ENCODE measurements at regions not wholly inside any gene's neighbourhood (a gene's known extent, or its start where the extent isn't known, plus 50 kb on each side); places are given as distances from the start of the nearest gene placed in this dataset.

DNA sequence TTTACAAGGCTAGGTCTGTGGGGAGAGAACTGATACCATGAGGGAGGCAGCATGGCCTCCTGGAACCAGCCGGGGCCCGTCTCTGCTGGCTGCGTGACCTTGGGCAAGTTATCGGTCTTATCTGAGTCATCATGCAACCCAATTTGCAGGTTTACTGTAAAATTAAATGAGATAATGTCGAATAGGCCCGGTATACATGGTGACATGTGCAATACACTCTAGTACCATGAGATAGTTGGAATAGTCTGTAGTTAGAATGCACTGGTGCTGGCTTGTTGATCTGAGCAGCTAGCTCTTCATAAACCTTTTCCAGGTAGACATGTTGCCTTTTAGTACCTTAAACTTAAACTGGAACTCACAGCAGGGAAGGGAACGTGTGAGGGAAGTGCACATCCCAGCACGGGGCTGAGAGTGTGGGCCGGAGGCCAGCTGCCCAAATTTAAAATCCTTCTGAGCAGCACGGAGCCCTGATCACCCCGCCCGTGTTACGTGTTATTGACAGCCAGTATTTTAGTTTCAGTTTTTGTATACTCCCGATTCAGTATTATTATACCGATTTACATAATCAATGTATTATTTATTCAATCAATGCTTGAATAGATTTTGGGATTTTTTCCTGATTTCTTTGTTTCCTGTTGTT is 72.4 kb upstream of the HS6ST1 start:
- WGBS, 2 donors: 42 to 55% methylated on average over 14 to 15 of the region's 15 CpGs
- DNase-seq (ENCODE audit: low spot score in 2 of 2): peak in 1 of 2 donors; percentile 82
- intact Hi-C loops (cut with DNase I; ENCODE audit: low total_unique reads): no loop called here
- no peak for TF ChIP-seq POLR2A (IDR thresholded peaks at IDR 0.05)
- TF ChIP-seq, protein P1, sequence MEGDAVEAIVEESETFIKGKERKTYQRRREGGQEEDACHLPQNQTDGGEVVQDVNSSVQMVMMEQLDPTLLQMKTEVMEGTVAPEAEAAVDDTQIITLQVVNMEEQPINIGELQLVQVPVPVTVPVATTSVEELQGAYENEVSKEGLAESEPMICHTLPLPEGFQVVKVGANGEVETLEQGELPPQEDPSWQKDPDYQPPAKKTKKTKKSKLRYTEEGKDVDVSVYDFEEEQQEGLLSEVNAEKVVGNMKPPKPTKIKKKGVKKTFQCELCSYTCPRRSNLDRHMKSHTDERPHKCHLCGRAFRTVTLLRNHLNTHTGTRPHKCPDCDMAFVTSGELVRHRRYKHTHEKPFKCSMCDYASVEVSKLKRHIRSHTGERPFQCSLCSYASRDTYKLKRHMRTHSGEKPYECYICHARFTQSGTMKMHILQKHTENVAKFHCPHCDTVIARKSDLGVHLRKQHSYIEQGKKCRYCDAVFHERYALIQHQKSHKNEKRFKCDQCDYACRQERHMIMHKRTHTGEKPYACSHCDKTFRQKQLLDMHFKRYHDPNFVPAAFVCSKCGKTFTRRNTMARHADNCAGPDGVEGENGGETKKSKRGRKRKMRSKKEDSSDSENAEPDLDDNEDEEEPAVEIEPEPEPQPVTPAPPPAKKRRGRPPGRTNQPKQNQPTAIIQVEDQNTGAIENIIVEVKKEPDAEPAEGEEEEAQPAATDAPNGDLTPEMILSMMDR (IDR thresholded peaks at IDR 0.05): no peak
- H3K4me3 ChIP-seq (ENCODE audit: low read depth, poor library complexity, severe bottlenecking): no peak overlapping the region

DNA sequence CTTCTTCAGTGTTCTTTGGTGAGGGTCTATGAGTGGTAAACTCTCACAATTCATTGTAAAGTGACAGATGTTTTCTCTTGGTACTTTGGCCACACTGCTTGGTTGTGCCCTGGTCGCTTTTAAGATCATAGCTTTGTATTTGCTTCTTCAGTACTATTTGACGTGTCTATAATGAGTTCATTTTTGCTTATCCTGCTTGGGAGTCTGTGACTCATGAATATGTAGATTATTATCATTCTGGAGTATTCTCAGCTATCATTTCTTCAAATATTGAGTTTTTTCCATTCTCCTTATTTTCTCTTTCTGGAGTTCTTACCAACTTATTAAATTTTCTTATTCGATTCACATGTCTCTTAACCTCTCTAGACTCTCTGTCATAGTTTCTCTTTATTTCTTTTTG is 73.0 kb upstream of the HS6ST1 start:
- 56 to 61% methylated on average over 3 of the region's 3 CpGs for WGBS, 2 donors
- no peak for DNase-seq (ENCODE audit: low spot score in 2 of 2)
- intact Hi-C loops (cut with DNase I; ENCODE audit: low total_unique reads): no loop called here
- H3K4me3 ChIP-seq (ENCODE audit: low read depth, poor library complexity, severe bottlenecking): no peak overlapping the region
- no peak for TF ChIP-seq POLR2A (IDR thresholded peaks at IDR 0.05)
- TF ChIP-seq, protein P1 (IDR thresholded peaks at IDR 0.05): no peak

DNA sequence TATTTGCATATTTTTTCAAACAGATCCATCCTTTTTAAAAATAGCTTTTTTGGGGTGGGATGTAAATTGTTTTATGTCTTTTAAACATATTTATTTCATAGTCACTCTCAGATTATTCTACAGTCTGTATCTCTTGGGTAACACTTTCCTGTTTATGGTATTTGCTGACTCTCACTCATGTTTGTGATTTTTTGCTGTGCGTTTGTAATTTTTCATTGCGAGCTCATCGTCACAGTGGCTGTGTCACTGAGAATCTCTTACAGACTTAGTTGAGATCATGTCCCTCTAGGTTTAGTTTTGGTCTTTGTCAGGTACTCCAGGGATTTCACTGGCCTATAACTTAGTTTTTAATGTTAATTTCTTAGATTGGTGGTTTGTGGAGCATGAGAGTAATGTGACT is 73.5 kb upstream of the HS6ST1 start:
- no peak overlapping the region for H3K4me3 ChIP-seq (ENCODE audit: low read depth, poor library complexity, severe bottlenecking)
- no peak for TF ChIP-seq POLR2A (IDR thresholded peaks at IDR 0.05)
- TF ChIP-seq, protein P1 (IDR thresholded peaks at IDR 0.05): no peak
- intact Hi-C loops (cut with DNase I; ENCODE audit: low total_unique reads): no loop called here
- 91 to 92% methylated on average over 3 of the region's 3 CpGs for WGBS, 2 donors
- DNase-seq (ENCODE audit: low spot score in 2 of 2): peak in 1 of 2 donors; percentile 26

DNA sequence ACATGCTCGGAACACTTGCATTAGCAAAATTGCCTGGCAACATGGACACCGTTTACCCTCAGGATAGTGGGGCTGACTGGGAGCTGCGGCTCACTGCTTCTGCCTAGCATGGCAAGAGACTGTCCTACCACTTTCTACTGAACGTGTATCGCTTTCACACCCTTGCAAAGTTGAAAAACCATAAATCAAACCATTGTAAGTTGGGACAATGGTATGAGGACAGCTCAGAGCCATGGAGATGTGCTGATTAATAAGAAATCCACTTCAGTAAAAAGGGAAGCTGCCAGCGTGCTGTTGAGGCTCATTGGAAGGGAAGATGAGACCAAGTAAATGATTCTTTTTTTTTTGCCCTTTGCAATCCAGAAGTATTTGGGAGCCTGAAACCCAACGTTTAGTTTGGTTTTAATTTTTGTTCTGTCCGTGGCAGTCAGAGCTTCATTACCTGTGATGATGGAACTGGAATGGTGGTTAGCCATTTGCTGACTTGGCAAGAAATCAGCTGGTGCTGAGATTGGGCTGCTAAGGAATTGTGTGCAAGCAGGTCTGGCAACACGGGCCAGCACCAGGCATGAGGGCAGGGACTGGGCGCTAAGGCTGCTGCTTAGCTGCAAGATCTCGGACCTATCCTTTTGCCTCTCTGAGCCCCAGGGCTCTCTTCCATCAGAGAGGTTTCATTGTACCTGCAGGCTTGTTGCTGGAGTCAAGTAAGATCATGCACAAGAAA is 75.5 kb upstream of the HS6ST1 start:
- WGBS, 2 donors: 71 to 80% methylated on average over 11 of the region's 11 CpGs
- intact Hi-C loops (cut with DNase I; ENCODE audit: low total_unique reads): no loop called here
- H3K4me3 ChIP-seq (ENCODE audit: low read depth, poor library complexity, severe bottlenecking): no peak overlapping the region
- TF ChIP-seq, protein P1 (IDR thresholded peaks at IDR 0.05): no peak
- no peak for TF ChIP-seq POLR2A (IDR thresholded peaks at IDR 0.05)
- peak in 1 of 2 donors; percentile 21 for DNase-seq (ENCODE audit: low spot score in 2 of 2)

DNA sequence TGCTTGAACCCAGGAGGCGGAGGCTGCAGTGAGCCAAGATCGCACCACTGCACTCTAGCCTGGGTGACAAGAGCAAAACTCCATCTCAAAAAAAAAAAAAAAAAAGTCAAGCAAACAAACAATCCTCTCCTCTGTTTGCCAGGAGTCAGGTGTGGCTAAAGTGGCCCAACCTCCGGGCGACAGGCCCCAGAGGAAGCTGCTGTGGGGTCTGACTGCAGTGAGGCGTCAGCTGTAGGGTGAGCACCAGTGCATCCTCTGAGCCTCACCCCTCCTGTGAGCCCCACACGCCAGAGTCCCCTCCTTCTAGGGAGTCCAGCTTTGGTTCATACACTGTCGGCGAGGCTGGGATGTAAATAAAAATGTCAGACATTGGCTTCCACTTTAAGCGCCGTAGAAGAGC is 76.5 kb upstream of the HS6ST1 start:
- no peak overlapping the region for H3K4me3 ChIP-seq (ENCODE audit: low read depth, poor library complexity, severe bottlenecking)
- TF ChIP-seq, protein P1 (IDR thresholded peaks at IDR 0.05): no peak
- TF ChIP-seq POLR2A (IDR thresholded peaks at IDR 0.05): no peak
- intact Hi-C loops (cut with DNase I; ENCODE audit: low total_unique reads): no loop called here
- 89 to 94% methylated on average over 10 of the region's 10 CpGs for WGBS, 2 donors
- peak in 1 of 2 donors; percentile 18 for DNase-seq (ENCODE audit: low spot score in 2 of 2)

All from lower leg skin (tissue), 4 donors.